ENCODE measurements at regions not wholly inside any gene's neighbourhood (a gene's known extent, or its start where the extent isn't known, plus 50 kb on each side); places are given as distances from the start of the nearest gene placed in this dataset.
"Not testable (repeated sequence)": the region's sequence is repeated elsewhere in the genome, so short reads cannot be mapped to it uniquely, and the experiment has no call there.

GRCh38 chr16:5982979-5983378, 885.4 kb upstream of the EEF2KMT start:
- DNase-seq (ENCODE audit: low read depth in 4 of 4, low spot score in 2 of 4) = no peak

- DNase-seq (ENCODE audit: low read depth in 4 of 4, low spot score in 2 of 4) = no peak
These were observed 882.4 kb upstream of the EEF2KMT start for GRCh38 chr16:5979905-5980550.

GRCh38 chr16:5977329-5977728, 879.7 kb upstream of the EEF2KMT start:
- peak in 1 of 4 donors; percentile 2 for DNase-seq (ENCODE audit: low read depth in 4 of 4, low spot score in 2 of 4)

GRCh38 chr16:5972747-5973146, 875.2 kb upstream of the EEF2KMT start:
- DNase-seq (ENCODE audit: low read depth in 4 of 4, low spot score in 2 of 4) = no peak

GRCh38 chr16:5971924-5972323, 874.3 kb upstream of the EEF2KMT start:
- DNase-seq (ENCODE audit: low read depth in 4 of 4, low spot score in 2 of 4) = no peak

- DNase-seq (ENCODE audit: low read depth in 4 of 4, low spot score in 2 of 4) = no peak
These were observed 873.5 kb upstream of the EEF2KMT start for GRCh38 chr16:5971106-5971505.

GRCh38 chr16:5966004-5966403, 868.4 kb upstream of the EEF2KMT start:
- DNase-seq (ENCODE audit: low read depth in 4 of 4, low spot score in 2 of 4) = no peak

- no peak for DNase-seq (ENCODE audit: low read depth in 4 of 4, low spot score in 2 of 4)
These were observed 867.7 kb upstream of the EEF2KMT start for GRCh38 chr16:5965321-5965720.

- no peak for DNase-seq (ENCODE audit: low read depth in 4 of 4, low spot score in 2 of 4)
These were observed 853.9 kb upstream of the EEF2KMT start for GRCh38 chr16:5951486-5951885.

GRCh38 chr16:5944971-5945370, 847.4 kb upstream of the EEF2KMT start:
- no peak for DNase-seq (ENCODE audit: low read depth in 4 of 4, low spot score in 2 of 4)

- DNase-seq (ENCODE audit: low read depth in 4 of 4, low spot score in 2 of 4) = no peak
These were observed 841.0 kb upstream of the EEF2KMT start for GRCh38 chr16:5938607-5939006.

- no peak for DNase-seq (ENCODE audit: low read depth in 4 of 4, low spot score in 2 of 4)
These were observed 835.3 kb upstream of the EEF2KMT start for GRCh38 chr16:5932906-5933305.

- no peak for DNase-seq (ENCODE audit: low read depth in 4 of 4, low spot score in 2 of 4)
These were observed 831.0 kb upstream of the EEF2KMT start for GRCh38 chr16:5928476-5929065.

- DNase-seq (ENCODE audit: low read depth in 4 of 4, low spot score in 2 of 4) = no peak
These were observed 828.3 kb upstream of the EEF2KMT start for GRCh38 chr16:5925850-5926249.

GRCh38 chr16:5922686-5923085, 825.1 kb upstream of the EEF2KMT start:
- DNase-seq (ENCODE audit: low read depth in 4 of 4, low spot score in 2 of 4) = no peak

GRCh38 chr16:5918567-5919130, 821.1 kb upstream of the EEF2KMT start:
- no peak for DNase-seq (ENCODE audit: low read depth in 4 of 4, low spot score in 2 of 4)

- peak in 1 of 4 donors; percentile 13 for DNase-seq (ENCODE audit: low read depth in 4 of 4, low spot score in 2 of 4)
These were observed 820.0 kb upstream of the EEF2KMT start for GRCh38 chr16:5917436-5918195.

- no peak for DNase-seq (ENCODE audit: low read depth in 4 of 4, low spot score in 2 of 4)
These were observed 819.2 kb upstream of the EEF2KMT start for GRCh38 chr16:5916711-5917191.

GRCh38 chr16:5911241-5911640, 813.6 kb upstream of the EEF2KMT start:
- no peak for DNase-seq (ENCODE audit: low read depth in 4 of 4, low spot score in 2 of 4)

GRCh38 chr16:5909556-5909955, 812.0 kb upstream of the EEF2KMT start:
- DNase-seq (ENCODE audit: low read depth in 4 of 4, low spot score in 2 of 4) = not testable (repeated sequence)

GRCh38 chr16:5907544-5907943, 809.9 kb upstream of the EEF2KMT start:
- no peak for DNase-seq (ENCODE audit: low read depth in 4 of 4, low spot score in 2 of 4)

All from left renal cortex interstitium (tissue), 4 donors.